SIG-M5 treated with dmso at 0.1 percent for 504 hours (cell line): ENCODE measurements at regions not wholly inside any gene's neighbourhood (a gene's known extent, or its start where the extent isn't known, plus 50 kb on each side); places are given as distances from the start of the nearest gene placed in this dataset.

ENCODE experiments used
- DNase-seq: peaks from one replicate; lab custom pipeline; 2025; ENCODE audit not compliant: unreplicated experiment; lab: John Stamatoyannopoulos, UW

- DNase-seq = no peak
Measured at GRCh38 chr2:33859811-33860461, 260.8 kb upstream of the FAM98A start.

- DNase-seq = no peak
Measured at GRCh38 chr2:33859176-33859575, 260.1 kb upstream of the FAM98A start.

GRCh38 chr2:33848486-33848885, 249.4 kb upstream of the FAM98A start:
- DNase-seq = no peak

DNA sequence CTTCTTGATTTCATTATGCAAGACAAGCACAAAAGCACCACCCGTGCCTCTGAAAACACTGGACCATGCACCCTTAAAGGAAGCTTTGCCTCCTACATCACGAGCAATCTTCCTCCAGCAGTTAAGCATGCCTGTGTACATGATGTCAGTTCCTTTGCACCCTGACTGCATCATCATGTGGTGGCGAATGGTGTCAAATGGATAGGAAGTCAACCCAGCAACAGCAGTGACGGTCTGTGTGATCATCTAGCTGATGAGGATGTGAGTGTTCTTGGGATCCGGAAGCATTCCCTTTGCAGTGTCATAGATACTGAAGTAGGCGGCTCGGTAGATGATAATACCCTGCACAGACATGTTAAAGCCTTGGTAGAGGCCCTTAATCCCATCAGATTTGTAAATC, 240.7 kb upstream of the FAM98A start:
- no peak for DNase-seq

DNA sequence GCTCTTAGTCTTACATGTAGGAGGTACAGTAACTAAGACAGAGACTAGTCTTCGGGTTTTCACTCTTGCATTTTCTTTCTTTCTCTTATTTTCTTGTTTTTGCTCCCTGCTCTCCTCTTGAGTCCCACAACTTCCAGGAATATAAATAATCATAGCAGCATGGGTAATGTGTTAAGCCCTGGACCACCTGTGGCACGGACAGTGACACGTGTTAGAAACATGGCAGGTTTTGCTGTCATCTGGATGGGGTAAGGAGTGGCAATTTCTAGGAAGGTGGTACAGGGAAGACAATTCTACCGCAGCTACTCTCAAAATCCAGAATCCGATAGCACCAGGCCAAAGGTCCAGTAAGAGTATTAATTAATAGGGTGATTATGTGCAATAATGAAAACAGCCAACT, 237.5 kb upstream of the FAM98A start:
- no peak for DNase-seq

DNA sequence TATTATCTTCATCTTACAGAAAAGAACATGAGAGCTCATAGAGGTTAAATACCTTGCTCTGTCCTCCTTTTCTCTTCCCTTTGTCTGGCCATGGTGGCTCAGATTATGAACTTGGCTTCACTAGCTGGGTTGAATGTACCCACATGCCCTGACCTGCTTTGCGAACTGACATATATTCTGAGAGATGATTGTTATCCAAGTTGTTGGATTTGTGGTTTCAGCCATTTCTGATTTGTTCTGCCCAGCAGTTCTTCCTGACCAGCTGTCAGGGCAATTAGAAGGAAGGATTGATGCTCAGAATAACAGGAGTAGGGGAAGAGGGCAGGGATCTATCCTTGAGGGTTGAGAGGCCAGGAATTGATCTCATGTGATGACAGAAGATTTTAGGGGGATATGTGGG, 236.8 kb upstream of the FAM98A start:
- no peak for DNase-seq

DNA sequence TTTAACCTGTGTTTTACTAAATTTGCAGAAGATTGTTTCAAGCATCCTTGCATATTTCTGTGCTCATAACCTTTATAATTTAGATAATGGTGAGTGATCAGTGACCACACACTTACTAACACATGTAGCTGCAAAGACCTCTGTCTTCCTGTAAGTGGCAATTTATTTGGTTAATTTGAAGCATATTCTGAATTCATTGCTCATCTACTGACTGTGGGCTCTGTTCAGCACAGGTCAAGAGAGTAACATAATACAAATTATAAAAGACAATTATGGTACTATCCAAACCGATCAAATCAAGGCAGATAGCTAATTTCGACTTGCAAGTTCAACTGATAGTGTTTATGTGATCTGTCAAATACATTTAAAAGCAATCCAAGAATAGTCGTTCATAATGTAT, 223.9 kb upstream of the FAM98A start:
- no peak for DNase-seq

GRCh38 chr2:33812707-33813106, 213.6 kb upstream of the FAM98A start:
- DNase-seq = no peak

DNA sequence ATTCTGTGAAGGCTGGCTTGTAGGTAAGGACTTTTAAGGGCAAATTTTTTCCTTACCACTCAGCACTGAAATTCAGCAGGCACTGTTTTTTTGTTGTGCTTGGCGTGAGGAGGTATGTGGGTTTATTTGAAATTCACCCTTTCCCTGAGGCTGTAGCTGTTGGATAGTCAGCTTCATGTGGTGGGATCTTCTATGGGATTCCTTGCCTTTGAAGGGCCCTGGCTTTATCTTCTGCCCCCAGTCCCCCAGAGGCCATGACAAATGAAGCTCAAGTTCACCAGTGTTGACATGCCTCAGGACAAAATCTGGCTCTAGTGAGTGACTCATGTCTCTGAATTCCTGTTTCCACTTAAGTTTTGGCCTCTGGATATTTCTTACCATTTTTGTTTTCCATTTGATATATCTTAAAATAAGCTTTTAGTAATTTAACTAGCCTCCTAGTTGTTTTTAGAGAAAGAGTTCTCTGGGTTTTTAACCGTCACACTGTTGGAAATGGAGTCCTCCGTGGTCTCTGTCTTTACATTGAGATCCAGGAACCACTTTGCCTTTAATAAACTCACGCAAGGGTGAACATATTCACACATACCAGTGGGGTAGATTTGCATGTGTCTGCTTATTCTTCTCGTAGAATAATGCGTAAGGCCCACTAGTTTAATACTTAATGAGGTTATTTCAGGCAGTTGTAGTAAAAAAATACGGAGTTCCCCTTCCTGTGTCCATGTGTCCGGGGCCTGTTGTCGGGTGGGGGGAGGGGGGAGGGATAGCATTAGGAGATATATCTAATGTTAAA, 211.1 kb upstream of the FAM98A start:
- no peak for DNase-seq

DNA sequence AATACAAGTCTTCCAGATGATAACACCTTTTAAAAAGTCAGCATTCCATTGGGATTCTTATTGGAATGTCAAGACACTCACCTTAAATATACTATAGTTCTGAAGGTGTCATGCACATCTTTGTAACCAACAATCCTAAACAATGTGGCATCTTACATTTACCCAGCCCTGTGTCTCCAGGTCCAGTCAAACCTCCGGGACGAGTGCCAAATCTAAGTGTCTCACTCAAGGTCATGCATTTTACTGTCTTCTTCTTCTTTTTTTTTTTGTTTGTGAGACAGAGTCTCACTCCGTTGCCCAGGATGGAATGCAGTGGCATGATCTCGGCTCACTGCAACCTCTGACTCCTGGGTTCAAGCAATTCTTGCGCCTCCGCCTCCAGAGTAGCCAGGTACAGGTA, 206.9 kb upstream of the FAM98A start:
- no peak for DNase-seq

GRCh38 chr2:33804155-33804554, 205.1 kb upstream of the FAM98A start:
- no peak for DNase-seq

GRCh38 chr2:33796511-33796910, 197.4 kb upstream of the FAM98A start:
- no peak for DNase-seq

GRCh38 chr2:33791625-33792024, 192.5 kb upstream of the FAM98A start:
- no peak for DNase-seq

DNA sequence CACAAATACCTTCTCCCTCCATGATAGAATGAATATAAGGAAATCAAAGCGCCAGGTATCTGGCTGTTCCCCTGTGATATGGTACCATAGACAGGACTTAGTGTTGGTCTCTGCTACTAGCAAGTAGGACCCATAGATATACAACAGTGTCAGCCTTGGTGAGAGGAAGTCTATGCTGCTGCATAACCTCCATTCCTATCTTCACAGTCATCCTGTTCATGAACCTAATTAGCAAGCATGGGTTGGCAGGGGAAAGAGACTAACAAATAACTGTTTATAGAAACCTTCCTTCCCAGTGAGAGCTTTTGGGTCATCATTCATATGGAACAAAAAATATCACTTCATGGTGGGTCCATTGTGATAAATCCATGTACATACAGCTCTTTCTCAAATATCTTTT, 188.9 kb upstream of the FAM98A start:
- DNase-seq = no peak

DNA sequence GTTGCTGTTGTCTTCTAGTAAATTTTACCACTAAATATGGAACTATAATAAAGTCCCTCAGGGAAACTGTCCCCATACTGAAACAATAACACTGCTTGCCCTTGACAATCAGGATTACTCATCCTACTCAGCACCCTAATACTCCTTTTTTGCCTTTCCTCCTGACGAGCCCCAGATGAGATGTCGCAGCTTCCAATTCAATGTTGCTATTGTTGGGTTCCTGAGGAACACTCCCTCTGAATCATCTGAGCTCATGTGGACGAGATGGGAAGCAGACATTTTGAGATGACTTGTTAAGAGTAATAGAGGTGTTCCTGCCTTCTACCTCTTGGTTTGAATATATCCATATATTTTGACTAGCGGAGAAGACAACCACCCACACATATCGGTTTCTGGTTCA, 187.8 kb upstream of the FAM98A start:
- no peak for DNase-seq

DNA sequence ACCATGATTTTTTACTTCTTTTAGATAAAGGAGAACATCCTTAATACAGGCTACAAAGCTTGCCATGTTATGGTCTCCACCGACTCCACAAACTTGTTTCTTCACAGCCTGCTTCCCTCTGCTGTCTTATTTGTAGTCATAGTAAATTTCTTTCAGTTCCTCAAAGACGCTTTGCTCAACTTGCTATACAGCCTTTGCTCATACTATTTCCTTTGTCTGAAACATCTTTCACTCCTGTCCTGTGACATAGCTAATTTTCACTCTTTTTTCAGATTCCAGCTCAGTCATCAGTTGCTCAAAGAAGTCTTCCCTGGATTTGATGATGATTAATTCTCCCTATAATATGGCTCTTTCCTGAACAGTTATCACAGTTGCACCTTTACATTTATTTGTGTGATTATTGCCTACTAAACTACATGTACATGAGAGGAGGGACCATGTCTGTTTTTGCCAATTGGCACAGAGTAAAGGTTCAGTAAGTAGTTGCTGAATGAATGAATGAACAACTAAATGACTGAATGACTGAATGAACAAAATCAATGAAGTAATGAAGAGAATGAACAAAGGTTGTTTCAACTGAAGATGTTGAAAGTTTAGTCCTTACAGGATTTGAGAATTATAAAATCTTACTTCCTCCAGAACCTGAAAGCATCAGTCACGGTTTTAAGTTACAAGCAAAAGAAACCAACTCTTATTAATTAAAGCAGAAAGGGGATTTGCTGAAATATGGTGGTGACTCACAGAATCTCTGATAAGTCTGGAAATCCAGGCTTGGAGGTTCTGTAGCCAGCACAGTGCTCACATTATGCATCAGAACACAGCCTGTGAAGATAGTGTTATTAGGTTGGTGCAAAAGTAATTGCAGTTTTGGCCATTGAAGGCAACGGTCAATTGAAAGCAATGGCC, 186.4 kb upstream of the FAM98A start:
- DNase-seq = peak; percentile 75

GRCh38 chr2:33784488-33784887, 185.4 kb upstream of the FAM98A start:
- DNase-seq = no peak

GRCh38 chr2:33782395-33783230, 183.5 kb upstream of the FAM98A start:
- peak; percentile 22 for DNase-seq

- no peak for DNase-seq
Measured at GRCh38 chr2:33777786-33778185, 178.7 kb upstream of the FAM98A start.

DNA sequence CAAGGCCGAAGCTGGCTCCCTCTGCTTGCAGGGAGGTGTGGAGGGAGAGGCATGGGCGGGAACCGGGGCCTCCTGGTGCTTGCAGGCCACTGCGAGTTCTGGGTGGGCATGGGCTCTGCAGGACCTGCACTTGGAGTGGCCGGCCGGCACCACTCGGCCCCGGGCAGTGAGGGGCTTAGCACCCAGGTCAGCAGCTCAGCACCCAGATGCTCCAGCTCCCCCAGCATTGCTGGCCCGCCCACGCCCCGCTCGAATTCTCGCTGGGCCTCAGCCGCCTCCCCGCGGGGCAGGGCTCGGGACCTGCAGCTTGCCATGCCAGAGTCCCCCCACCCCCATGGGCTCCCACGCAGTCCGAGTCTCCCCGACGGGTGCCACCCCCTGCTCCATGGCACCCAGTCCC, 176.2 kb upstream of the FAM98A start:
- DNase-seq = no peak

DNA sequence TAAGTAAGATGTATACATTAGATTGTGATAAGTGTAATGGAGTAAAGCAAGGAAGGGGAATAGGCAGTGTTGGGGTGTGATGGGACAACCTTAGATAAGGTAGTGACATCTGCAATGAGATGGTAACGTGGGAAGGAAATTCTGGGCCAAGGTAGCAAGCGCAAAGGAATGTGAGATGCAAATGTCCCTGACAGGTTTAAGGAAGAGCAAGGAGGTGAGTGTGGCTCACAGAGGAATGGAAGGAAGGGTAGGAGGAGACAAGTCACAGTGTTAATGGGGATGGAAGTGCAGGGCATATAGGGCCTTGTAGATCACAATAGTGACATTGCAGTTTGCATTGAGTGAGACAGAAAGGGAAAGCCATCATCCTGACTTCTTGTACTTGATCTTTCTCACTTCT, 170.9 kb upstream of the FAM98A start:
- no peak for DNase-seq
